OCI-M1 (cell line): ENCODE measurements at regions not wholly inside any gene's neighbourhood (a gene's known extent, or its start where the extent isn't known, plus 50 kb on each side); places are given as distances from the start of the nearest gene placed in this dataset.

Experiments
- DNase-seq: peaks from one replicate; lab custom pipeline; 2025; lab: John Stamatoyannopoulos, UW

GRCh38 chr5:104213216-104213615 lies 650.6 kb upstream of the NUDT12 start:
- DNase-seq = no peak

GRCh38 chr5:104199771-104200170 lies 637.2 kb upstream of the NUDT12 start:
- DNase-seq = no peak

- no peak for DNase-seq
Observed at GRCh38 chr5:104198156-104198555, 635.6 kb upstream of the NUDT12 start.

GRCh38 chr5:104189909-104190308 lies 627.3 kb upstream of the NUDT12 start:
- peak; percentile 65 for DNase-seq

- no peak for DNase-seq
Observed at GRCh38 chr5:104189031-104189430, 626.4 kb upstream of the NUDT12 start.

- DNase-seq = no peak
Observed at GRCh38 chr5:104187656-104188055, 625.1 kb upstream of the NUDT12 start.

GRCh38 chr5:104186510-104186909 lies 623.9 kb upstream of the NUDT12 start:
- DNase-seq = no peak

GRCh38 chr5:104186100-104186499 lies 623.5 kb upstream of the NUDT12 start:
- DNase-seq = no peak

GRCh38 chr5:104184264-104184663 lies 621.7 kb upstream of the NUDT12 start:
- no peak for DNase-seq

- peak; percentile 88 for DNase-seq
Observed at GRCh38 chr5:104178829-104179456, 616.4 kb upstream of the NUDT12 start.

- no peak for DNase-seq
Observed at GRCh38 chr5:104178066-104178465, 615.5 kb upstream of the NUDT12 start.

GRCh38 chr5:104177651-104178050 lies 615.1 kb upstream of the NUDT12 start:
- DNase-seq = no peak

- no peak for DNase-seq
Observed at GRCh38 chr5:104172976-104173375, 610.4 kb upstream of the NUDT12 start.

GRCh38 chr5:104171958-104172690 lies 609.5 kb upstream of the NUDT12 start:
- DNase-seq = no peak

- DNase-seq = no peak
Observed at GRCh38 chr5:104170926-104171325, 608.3 kb upstream of the NUDT12 start.

GRCh38 chr5:104146652-104147051 lies 584.1 kb upstream of the NUDT12 start:
- DNase-seq = peak; percentile 25

- no peak for DNase-seq
Observed at GRCh38 chr5:104139840-104140239, 577.3 kb upstream of the NUDT12 start.

- DNase-seq = no peak
Observed at GRCh38 chr5:104130320-104130719, 567.7 kb upstream of the NUDT12 start.

GRCh38 chr5:104128348-104128747 lies 565.8 kb upstream of the NUDT12 start:
- no peak for DNase-seq

GRCh38 chr5:104126980-104127379 lies 564.4 kb upstream of the NUDT12 start:
- no peak for DNase-seq

GRCh38 chr5:104119529-104119928 lies 556.9 kb upstream of the NUDT12 start:
- no peak for DNase-seq

- peak; percentile 60 for DNase-seq
Observed at GRCh38 chr5:104111632-104112031, 549.0 kb upstream of the NUDT12 start.

GRCh38 chr5:104096451-104096850 lies 533.9 kb upstream of the NUDT12 start:
- DNase-seq = no peak

- DNase-seq = peak; percentile 42
Observed at GRCh38 chr5:104095527-104095926, 532.9 kb upstream of the NUDT12 start.
